GM23338 (cell line): ENCODE measurements at regions not wholly inside any gene's neighbourhood (a gene's known extent, or its start where the extent isn't known, plus 50 kb on each side); places are given as distances from the start of the nearest gene placed in this dataset.

Experiments
- CREB1 ChIP-seq: fragments of 250-450 bp; sonication (Bioruptor Pico); IDR thresholded peaks from 2 replicates; pipeline ENCODE4 v1.5.0; 2020; ENCODE audit warnings: low read depth, mild to moderate bottlenecking, moderate library complexity
- CTCF ChIP-seq, 2 experiments: fragments of 200-600 bp in 1 of 2; sonication (generic) in 1 of 2; conservative IDR thresholded peaks; 2 replicates each; pipeline versions ENCODE4 v1.5.1 to v1.6.1; 2016 to 2017; ENCODE audit warnings: antibody characterized with exemption in 2 of 2, low read depth in 2 of 2, mild to moderate bottlenecking in 2 of 2, moderate library complexity in 1 of 2
- EZH2 ChIP-seq: fragments of 200-600 bp; sonication (generic); IDR thresholded peaks from one replicate; pipeline ENCODE4 v1.8.0; 2017; ENCODE audit warnings: antibody characterized with exemption, mild to moderate bottlenecking, low read depth; ENCODE audit not compliant: unreplicated experiment
- EZH2phosphoT487 ChIP-seq: fragments of 200-600 bp; sonication (generic); IDR thresholded peaks from one replicate; pipeline ENCODE4 v1.8.1; 2018; ENCODE audit warnings: antibody characterized with exemption; ENCODE audit not compliant: unreplicated experiment
- POLR2AphosphoS5 ChIP-seq: IDR thresholded peaks from 2 replicates; pipeline ENCODE4 v1.6.1; 2016; ENCODE audit warnings: antibody characterized with exemption, low read depth
- REST ChIP-seq: IDR thresholded peaks from one replicate; pipeline ENCODE4 v1.6.1; 2018; ENCODE audit warnings: antibody characterized with exemption; ENCODE audit not compliant: unreplicated experiment
- ZNF114 ChIP-seq: fragments of 250-450 bp; sonication (Bioruptor Pico); IDR thresholded peaks from 2 replicates; pipeline ENCODE4 v1.5.0; 2020; ENCODE audit warnings: mild to moderate bottlenecking, moderate library complexity

GRCh38 chrY:19567943-19568342, 176.6 kb downstream of the KDM5D start:
- TF ChIP-seq CTCF (conservative IDR thresholded peaks at IDR 0.05; ENCODE audit: low read depth in 2 of 2) (no peak), EZH2 (no peak), POLR2AphosphoS5 (no peak), EZH2phosphoT487 (no peak), REST (no peak), ZNF114 (no peak), CREB1 (CRISPR knock-in tag) (no peak)
